AML-193 (cell line): ENCODE measurements at regions not wholly inside any gene's neighbourhood (a gene's known extent, or its start where the extent isn't known, plus 50 kb on each side); places are given as distances from the start of the nearest gene placed in this dataset.
A peak's percentile ranks its signal among the peaks of the same experiment; 100 is the strongest.
"Not testable (repeated sequence)": the region's sequence is repeated elsewhere in the genome, so short reads cannot be mapped to it uniquely, and the experiment has no call there.

ENCODE experiments used
- DNase-seq, 2 experiments: peaks; one replicate each; lab custom pipeline; 2025; lab: John Stamatoyannopoulos, UW

DNA sequence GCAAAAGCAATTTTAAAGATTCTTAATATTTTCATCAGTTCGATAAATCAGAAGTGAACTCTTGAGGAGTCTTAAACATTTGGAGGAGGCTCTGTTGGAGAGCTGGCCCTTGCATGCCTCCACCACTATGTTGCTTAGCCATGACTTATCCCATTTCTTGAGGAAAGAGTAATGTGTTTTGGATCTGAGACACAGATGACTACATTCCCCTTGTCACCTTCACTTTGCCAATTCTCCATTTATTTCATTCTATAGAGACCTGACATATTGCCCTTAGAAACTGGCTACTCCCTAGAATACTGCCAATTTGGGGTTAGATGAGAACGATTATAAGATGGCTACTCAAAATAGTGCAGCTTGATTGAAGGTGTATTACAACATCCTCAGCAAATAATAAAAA lies 157.4 kb upstream of the TMEM260 start:
- no peak for DNase-seq

DNA sequence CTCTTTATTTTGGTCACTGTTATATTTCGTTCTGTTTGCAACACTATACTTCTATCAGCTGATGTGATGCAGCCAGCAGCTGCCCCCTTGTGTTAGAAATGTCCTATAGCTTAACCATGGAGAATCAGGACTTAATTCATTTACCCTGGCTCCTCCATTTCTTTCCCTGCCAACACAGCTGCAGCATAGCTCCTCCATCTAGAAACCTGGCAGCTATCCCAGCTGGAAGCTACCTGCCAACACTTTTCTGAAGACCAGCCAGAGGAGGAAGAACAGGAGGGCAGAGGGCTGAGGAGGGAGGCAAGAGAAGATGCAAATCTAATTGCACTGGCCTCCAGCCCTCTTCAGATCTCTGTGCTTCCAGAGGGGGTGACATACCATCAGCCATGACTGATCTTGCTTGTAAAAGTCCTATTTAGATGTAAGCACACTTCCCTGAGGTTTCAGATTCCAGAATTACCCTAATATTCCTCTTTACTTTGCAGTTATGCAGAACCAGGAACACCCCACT lies 156.8 kb upstream of the TMEM260 start:
- DNase-seq = peak; percentile 41 to 53

DNA sequence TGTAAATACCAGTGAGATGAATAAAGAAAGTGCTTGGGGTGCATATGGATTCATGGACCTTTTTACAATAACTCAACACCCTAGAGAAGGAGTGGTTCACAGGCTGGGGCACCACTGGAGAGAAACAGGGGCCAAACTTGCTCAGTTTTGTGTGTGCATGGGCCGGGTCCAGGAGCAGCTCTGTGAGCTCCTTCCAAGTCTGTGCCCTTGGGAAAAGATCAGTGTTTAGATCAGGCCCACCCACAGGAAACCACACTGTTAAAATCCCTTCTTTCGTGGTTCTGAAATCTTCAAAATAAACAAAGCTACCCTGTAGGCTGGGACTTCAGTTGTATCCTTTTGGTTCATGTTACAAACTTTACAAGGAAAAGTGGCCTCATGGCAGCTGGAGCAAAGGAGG lies 156.1 kb upstream of the TMEM260 start:
- DNase-seq = no peak

DNA sequence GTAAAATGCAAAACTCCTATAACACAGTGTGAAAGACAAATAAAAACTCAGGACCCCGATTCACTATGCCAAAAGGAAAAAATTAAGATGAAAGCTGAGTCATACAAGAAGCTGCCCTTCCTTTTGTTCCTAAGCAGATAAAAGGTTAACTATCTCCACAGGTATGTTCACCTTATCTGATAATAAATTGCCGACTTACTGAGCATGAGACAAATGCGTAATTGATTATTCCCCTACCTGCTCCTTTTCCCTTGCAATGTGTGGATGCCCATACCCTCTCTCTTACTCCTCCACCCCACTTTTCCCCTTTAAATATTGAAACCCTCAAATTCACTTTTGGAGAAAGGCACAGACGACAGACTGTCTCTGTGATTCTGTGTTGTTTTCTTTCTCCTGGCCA lies 148.6 kb upstream of the TMEM260 start:
- DNase-seq = no peak

DNA sequence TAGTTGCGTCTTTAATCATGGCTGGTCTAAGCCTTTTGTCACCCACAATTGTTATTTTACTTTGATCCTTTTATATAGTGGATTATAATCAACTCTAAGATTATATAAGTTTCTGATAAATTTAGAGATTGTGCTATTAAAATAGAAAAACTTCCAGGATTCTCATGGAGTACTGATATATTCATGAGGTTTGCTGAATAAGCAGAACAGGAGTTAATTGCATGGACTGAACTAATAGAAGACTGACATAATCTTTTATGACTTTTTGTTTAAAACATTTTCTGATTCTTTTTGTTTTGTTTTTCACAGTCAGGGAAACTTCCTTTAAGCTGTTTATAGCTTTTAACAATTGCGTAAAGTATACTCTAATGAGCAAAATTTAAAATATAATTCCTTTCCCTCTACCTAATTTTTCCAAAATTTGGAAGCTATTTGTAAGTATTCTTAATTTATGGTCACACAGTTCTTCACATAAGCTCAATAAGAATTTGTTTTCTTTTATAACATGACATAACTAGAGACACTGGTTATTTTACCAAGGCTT lies 129.9 kb upstream of the TMEM260 start:
- DNase-seq = no peak

DNA sequence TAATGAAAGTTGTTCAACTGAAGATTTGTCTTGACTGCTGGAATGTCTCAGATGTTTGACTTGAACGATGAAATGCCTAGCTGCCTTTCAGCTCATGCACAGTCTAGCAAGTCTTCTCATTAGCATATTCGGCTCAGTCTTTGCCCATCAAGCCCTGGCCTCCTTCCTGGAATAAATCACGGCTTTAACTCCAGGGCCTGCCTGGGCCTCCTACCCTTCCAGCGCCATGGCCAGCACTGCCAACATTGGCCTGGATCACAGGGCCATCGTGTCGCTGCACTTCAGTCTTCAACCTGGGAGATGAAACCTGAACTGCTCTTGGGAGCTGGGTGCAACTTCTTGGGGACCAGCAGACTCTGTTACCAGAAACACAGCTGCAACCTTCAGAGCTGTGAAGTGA lies 126.7 kb upstream of the TMEM260 start:
- DNase-seq = no peak

DNA sequence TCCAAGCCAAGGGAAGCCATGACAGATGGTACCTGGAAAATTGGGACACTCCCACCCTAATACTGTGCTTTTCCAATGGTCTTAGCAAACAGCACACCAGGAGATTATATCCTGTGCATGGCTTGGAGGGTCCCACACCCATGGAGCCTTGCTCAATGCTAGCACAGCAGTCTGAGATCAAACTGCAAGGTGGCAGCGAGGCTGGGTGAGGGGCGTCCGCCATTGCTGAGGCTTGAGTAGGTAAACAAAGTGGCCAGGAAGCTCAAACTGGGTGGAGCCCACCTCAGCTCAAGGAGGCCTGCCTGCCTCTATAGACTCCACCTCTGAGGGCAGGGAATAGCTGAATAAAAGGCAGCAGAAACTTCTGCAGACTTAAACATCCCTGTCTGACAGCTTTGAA lies 124.9 kb upstream of the TMEM260 start:
- DNase-seq = not testable (repeated sequence)

DNA sequence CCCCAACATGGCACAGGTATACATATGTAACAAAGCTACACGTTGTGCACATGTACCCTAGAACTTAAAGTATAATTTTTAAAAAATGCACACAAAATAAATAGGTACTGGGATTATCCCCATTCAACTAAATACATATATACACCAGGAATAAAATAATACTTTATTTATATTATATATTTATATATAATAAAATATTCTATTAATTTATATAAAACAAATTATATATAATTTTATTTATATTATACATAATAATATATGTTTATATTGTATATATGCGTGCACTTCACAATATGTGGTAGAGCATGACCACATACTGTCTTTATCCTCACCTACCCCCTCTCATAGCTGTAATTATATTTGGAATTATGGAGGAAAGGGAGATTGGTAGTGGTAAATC lies 119.1 kb upstream of the TMEM260 start:
- no peak for DNase-seq

DNA sequence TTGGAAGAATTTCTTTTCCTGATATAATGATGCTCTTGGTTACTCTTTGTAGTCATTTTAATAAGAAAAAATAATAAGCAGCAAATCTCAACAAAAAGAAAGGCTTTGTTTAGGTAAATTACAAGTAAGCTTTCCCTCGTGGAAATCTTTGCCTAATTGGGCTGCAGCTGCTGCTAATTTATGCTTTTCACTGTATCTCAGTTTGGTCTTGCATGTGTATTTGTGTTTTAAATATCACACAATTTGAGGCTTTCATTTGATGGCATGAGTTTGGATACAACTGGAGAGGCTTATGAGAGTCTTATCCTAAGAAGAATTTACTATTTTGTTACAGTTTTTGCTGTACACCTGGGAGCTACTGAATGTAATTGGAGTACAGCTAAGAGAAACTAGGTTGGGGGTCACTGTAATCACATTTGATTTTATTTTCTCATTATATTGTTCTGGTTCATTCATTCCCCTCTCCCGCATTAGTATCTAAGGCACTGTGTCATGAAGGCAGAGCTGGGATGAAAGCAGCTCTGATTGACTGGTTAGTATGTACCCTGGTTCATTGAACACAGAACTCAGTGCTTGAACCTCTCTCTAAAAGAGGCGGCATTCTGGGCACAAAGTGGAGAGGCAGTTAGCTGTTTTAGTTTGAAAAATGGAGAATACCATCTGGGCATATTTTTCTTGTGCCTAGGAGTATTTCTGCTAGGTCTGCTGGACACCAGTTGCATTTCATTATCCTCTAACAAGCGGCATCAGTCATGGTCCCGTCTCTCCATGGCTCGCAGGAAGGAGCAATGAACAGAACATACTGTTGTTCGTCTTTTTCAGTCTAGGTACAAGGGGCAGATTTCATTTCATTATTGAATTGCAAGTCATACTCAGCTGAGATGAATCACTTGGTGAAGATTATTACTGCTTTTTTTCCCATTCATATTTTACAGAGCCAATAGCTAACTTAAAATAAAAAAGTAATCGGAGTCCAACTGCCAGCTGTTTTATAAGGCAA lies 118.0 kb upstream of the TMEM260 start:
- DNase-seq = no peak

DNA sequence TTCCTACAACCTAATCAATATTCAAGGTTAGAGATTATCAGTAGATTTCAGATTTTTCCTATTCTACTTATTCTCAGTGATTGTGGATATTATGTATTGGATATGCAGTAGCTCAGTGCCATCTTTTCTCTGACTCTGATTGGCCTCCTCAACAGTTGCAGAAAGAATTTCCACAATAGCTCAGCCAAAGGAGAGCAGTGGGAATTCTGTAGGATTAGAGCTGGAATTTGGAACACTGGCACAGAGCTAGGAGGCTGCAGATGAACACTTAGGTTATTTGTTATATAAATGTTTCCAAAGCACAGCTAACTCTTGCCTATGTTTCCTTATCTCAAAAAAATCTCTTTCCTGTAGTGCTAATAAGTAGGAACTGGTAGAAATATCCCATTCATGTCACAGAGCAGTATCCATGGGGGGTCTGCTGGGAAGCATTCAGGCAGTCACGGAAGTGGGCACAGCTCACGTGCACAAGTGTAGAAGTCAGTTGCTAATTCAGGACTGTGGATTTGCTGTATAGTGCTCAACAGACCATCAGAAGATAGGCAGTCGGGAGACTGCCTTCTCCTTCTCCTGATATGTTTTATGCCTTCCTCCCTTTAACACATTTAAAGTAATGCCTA lies 116.2 kb upstream of the TMEM260 start:
- no peak for DNase-seq

DNA sequence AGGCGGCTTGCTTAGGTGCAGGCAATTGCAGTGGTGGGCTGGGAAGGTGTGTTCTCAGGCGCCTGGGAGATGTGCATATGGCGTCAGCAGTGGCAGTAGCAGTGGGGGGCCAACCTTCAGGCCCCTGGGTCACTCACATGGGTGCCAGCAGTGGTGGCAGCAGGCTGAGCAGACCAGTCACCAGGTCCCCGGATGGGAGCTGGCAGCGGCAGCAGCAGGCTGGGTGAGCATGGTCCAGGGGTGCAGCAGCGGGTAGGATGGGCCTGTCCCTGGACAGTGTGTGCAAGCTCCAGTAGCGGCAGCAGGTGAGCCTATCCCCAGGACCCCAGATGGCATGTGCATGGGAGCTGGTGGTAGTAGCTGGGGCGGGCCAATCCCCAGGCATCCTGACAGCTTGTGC lies 108.5 kb upstream of the TMEM260 start:
- DNase-seq = no peak

DNA sequence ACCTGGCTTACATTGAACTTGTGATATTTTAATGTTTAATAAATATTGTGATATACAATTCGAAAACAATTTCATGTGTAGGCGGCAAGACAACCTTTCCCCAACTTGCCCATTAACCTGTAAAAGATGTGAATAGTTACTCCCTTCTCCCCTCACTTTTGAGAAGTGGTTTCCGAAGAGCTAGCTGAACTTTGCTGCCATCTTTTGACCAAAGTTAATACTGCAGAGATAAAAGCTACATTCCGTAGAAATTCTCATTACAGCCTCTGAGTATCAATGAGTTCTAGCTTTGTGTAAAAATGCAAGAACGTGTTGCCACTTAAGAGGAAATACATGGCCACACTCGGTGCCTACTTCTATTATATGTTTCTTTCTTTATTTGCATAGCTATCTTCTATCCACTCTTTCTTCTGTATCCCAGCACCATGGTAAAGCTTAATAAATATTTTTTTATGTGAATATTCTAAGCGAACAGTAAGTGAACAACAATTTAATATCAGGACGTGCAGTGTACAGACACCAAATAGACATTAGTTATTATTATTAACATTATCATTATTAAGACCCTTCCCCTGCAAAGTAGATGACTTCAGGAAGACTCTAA lies 105.1 kb upstream of the TMEM260 start:
- DNase-seq = peak; percentile 15 to 51

DNA sequence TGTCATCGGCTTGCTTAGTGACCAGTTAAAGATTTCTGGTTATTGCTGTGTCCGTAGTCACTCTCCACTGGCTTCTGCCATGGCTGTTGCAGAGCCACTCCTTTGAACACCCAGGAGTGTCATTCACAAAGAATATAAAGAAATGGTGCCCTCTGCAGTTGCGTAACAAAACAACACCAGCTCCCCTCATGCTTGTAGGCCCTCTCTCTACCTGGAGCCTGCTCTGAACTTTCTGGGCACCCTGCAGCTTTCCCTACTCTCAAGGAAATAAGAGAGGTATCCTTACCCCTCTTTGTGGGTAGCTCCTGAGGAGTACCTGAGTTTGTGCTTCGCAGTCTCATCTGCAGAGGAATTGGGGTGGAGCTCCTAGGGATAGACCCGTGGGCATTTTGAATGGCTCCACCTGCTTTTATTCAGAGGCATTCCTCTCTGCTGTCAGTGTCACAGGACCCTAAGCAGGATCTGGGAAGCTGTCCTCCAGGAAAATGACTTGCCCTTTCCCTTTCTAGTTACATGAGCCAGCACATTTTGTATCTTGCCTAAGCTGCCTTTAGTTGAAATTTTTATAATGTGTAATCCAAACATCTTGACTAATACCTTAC lies 97.2 kb upstream of the TMEM260 start:
- no peak for DNase-seq

DNA sequence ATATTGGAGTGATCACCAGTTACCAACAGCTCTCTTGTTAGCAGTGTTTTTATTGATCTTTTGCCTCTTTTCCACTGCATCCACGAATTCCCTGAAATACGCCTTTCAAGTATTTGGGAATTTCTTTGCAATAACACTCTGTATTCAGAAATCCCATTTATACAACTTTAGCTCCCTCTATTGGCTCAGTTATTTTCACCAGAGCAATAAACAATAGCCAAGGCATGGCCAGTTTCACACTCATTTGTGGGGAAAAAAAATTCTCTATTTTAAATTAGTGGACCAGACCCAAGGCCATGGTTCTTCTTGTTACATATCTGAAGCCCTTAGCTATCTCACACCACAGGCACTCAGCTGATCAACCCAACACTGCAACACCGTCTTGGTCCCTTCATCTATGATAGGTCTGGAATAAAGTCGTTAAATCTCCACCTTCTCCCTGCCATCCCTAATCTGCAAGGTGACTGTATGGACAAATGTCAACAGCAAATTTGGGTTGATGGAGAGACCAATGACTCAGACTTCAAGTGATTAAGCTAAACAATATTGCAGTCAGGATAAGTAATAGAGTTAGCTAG lies 92.4 kb upstream of the TMEM260 start:
- no peak for DNase-seq

DNA sequence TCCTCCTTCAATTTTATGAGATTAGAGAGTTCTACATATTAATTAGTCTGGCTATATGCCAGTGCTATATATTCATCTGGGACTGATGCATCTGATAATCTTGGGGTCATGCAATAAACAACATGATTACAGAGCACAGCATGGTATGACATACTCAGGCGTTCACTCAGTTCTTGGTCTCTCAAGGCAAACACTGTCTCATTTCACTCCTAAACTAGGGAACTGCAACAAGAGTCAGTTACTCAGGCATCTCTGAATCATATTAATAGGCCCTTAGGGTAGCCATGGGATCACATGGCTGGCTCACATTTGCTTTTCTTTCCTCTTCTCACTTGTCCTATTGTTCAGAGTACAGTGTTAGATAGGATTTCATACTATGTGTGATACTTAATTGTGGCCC lies 91.8 kb upstream of the TMEM260 start:
- DNase-seq = no peak

DNA sequence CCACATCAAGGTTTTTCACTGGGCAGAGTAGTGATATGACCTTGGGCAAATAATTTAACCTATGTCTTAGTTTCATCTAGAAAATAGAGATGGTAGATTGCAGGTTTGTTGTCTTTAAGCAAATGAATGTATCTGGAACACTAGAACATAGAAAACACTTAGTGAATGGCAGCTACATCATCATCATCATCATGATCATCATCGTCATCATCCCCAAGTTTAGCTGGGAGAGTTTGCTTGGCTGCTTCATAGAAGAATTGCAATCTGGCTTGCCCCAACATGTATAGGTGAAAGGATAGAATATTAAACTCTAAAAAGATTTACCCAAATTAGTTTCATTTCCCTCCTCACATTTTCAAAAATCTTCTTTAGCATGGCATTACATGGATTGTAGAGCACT lies 91.3 kb upstream of the TMEM260 start:
- DNase-seq = no peak

DNA sequence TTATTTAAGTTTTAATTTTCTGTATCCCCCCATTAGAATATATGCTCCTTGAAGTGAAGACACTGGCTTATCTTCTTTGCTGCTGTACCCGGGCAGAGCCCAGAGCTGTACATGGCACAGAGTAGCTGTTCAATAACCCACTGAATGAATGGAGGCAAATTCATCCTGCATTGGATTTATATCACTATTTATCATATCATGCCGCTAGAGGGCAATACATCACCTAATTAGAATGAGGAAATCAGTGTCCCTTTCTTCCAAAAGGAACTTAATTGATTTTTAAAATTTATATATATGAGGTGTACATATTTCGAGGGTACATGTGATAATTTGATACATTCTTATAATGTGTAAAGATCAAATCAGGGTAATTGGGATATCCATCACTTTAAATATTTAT lies 89.2 kb upstream of the TMEM260 start:
- peak; percentile 12 to 56 for DNase-seq

DNA sequence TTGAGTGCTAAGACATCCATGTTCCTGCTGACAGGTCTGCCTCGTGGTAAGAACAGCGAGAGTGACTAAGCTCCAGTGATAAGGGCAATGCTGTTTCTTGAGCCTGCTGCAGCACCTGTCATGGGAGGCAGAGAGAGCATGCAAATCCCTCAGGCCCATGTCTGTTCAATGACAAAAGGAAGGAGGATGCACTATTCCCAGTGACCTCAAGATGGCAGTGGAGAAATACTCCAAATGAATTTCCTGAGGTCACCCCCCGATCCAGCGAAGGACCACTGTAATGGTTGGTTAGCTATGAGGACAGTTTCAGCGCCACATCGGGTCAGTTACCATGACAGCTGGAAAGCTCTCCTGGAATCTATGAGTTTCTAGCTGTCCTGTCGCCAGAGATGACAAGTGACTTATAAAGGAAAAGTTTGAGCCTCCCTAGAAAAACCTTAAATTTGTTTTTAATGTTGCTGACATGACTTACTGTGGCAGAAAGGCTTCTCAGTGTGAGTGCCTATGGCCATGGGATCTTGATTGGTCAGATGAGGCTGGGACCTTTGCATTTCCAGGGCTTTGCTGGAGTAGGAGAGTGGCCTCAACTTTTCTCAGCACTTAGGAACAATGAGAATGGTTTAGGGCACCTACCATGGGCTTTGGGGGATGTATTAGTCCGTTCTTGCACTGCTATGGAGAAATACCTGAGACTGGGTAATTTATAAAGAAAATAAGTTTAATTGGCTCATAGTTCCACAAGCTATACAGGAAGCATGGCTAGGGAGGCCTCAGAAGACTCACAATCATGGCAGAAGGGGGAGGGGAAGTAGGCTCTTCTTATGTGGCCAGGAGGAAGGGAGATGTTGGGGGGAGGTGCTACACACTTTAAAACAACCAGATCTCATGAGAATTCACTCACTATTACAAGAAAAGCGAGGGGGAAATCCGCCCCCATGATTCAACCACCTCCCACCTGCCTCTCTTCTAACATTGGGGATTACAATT lies 88.0 kb upstream of the TMEM260 start:
- peak; percentile 9 to 13 for DNase-seq

DNA sequence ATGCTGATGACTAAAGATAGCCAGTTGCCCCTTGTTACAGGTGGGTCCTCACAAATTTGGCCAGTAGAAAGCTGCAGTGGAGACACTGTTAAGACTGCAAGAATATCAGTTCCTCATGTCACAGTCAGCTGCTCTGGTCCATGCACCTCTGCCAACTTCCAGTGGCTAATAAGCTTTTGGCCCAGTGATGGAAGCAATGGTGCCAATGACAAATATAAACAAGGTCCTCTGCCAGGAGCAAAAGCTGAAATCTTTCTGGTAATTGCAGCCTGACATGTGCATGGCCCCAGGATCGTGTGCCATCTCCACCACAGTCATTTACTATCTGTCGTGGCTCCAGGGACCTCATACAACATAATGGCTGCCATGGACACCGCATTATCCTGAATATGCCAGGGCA lies 85.4 kb upstream of the TMEM260 start:
- no peak for DNase-seq

DNA sequence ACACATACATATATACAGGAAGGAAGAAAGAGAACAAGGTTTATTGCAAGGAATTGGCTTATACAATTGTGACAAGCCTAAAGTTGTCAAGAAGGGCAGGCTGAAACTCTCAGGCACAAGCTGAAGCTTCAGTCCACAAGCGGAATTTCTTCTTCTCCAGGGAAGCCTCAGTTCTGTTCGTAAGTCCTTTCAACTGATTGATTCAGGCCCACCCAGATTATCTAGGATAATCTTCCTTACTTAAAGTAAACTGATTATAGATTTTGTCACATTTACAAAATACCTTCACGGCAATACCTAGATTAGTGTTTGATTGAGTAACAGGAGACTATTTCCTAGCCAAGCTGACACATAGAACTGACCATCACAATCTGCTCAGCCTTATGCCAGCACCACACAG lies 81.5 kb upstream of the TMEM260 start:
- DNase-seq = no peak
